PC-9 (cell line): ENCODE measurements at regions not wholly inside any gene's neighbourhood (a gene's known extent, or its start where the extent isn't known, plus 50 kb on each side); places are given as distances from the start of the nearest gene placed in this dataset.
"Not testable (repeated sequence)": the region's sequence is repeated elsewhere in the genome, so short reads cannot be mapped to it uniquely, and the experiment has no call there.

Experiments
- BruUV-seq: library from RNA; stranded (reverse); fragments of 400-500 nt; replicated peaks from 2 replicates; lab custom pipeline; 2021; lab: Mats Ljungman, UMichigan
- CTCF ChIA-PET: fragments of 300-600 bp; sonication (Branson Sonifier 250); formaldehyde crosslinking; loops from one replicate; lab custom pipeline; 2022; ENCODE audit warnings: antibody characterized with exemption; lab: Charles Lee
- POLR2A ChIA-PET: fragments of 300-600 bp; sonication (Branson Sonifier 250); formaldehyde crosslinking; loops from one replicate; lab custom pipeline; 2022; ENCODE audit warnings: antibody characterized with exemption; ENCODE audit not compliant: unreplicated experiment; lab: Charles Lee
- DNase-seq, 2 experiments: peaks; one replicate each; pipeline versions ENCODE4 v3.0.0 to v3.0.0-alpha.2; 2015 to 2022; ENCODE audit warnings: mixed read lengths in 1 of 2
- H2AFZ ChIP-seq: fragments of 200-600 bp; sonication (generic); 2 replicates; pipeline ENCODE4 v1.8.1; 2017; ENCODE audit warnings: antibody characterized with exemption
- H3F3A ChIP-seq: fragments of 200-600 bp; sonication (generic); 2 replicates; pipeline ENCODE4 v1.8.1; 2017; ENCODE audit warnings: antibody characterized with exemption, mild to moderate bottlenecking, low read depth; ENCODE audit not compliant: insufficient read depth
- H3K27ac ChIP-seq: fragments of 200-600 bp; sonication (generic); 2 replicates; pipeline ENCODE4 v1.6.1; 2016; ENCODE audit warnings: mixed run types
- H3K27me3 ChIP-seq: fragments of 200-600 bp; sonication (generic); 2 replicates; pipeline ENCODE4 v1.6.1; 2016; ENCODE audit warnings: low read depth, mixed run types; ENCODE audit not compliant: insufficient read depth
- H3K36me3 ChIP-seq: fragments of 200-600 bp; sonication (generic); 2 replicates; pipeline ENCODE4 v1.6.1; 2016; ENCODE audit warnings: low read depth, mixed run types
- H3K4me1 ChIP-seq: fragments of 200-600 bp; sonication (generic); replicated peaks from 2 replicates; pipeline ENCODE4 v1.6.1; 2016; ENCODE audit warnings: mixed run types; ENCODE audit not compliant: insufficient read depth
- H3K4me2 ChIP-seq: fragments of 200-600 bp; sonication (generic); 2 replicates; pipeline ENCODE4 v1.6.1; 2017; ENCODE audit warnings: mixed run types
- H3K4me3 ChIP-seq: fragments of 200-600 bp; sonication (generic); 2 replicates; pipeline ENCODE4 v1.6.1; 2016; ENCODE audit warnings: mixed run types
- H3K79me2 ChIP-seq: fragments of 200-600 bp; sonication (generic); 2 replicates; pipeline ENCODE4 v1.6.1; 2017; ENCODE audit warnings: low read depth, mixed run types
- H3K9me2 ChIP-seq: fragments of 200-600 bp; sonication (generic); 2 replicates; pipeline ENCODE4 v1.8.1; 2017; ENCODE audit warnings: mild to moderate bottlenecking; ENCODE audit not compliant: insufficient read depth
- H3K9me3 ChIP-seq: fragments of 200-600 bp; sonication (generic); 2 replicates; pipeline ENCODE4 v1.8.1; 2016; ENCODE audit warnings: low read depth; ENCODE audit not compliant: insufficient read depth
- H4K20me1 ChIP-seq: fragments of 200-600 bp; sonication (generic); 2 replicates; pipeline ENCODE4 v1.8.1; 2017; ENCODE audit not compliant: insufficient read depth
- CTCF ChIP-seq: fragments of 200-600 bp; sonication (generic); conservative IDR thresholded peaks from 2 replicates; pipeline ENCODE4 v1.6.1; 2017; ENCODE audit warnings: mixed run types, antibody characterized with exemption, mild to moderate bottlenecking, moderate library complexity
- EZH2 ChIP-seq: fragments of 200-600 bp; sonication (generic); IDR thresholded peaks from 2 replicates; pipeline ENCODE4 v1.8.0; 2017; ENCODE audit warnings: antibody characterized with exemption, low read depth
- intact Hi-C: fragments of 100-400 bp; cut with micrococcal nuclease; formaldehyde crosslinking; loops from one replicate; pipeline ENCODE4 v1.10.0; 2022; ENCODE audit not compliant: unreplicated experiment

GRCh38 chr5:128711216-128711615, 173.2 kb upstream of the FBN2 start:
- H3K9me3 ChIP-seq: no peaks in the 10 kb centered on the region
- H2AFZ ChIP-seq: no peak overlapping the region
- no peak for DNase-seq
- H3K79me2 ChIP-seq: no peaks in the 10 kb centered on the region
- H3K4me1 ChIP-seq: no peaks in the 10 kb centered on the region
- POLR2A ChIA-PET: no interaction called here
- no peaks in the 10 kb centered on the region for H4K20me1 ChIP-seq
- H3K27me3 ChIP-seq: no peaks in the 10 kb centered on the region
- no TSS peak for BruUV-seq
- TF ChIP-seq EZH2 (no peak), CTCF (no peak)
- no peaks in the 10 kb centered on the region for H3K9me2 ChIP-seq
- no peak overlapping the region for H3K4me2 ChIP-seq
- H3K27ac ChIP-seq: no peak overlapping the region
- H3K4me3 ChIP-seq: no peak overlapping the region
- H3F3A ChIP-seq: no peaks in the 10 kb centered on the region
- CTCF ChIA-PET: no interaction called here
- intact Hi-C loops: no loop called here
- H3K36me3 ChIP-seq: no peaks in the 10 kb centered on the region

GRCh38 chr5:128714551-128714950, 176.5 kb upstream of the FBN2 start:
- Histone ChIP-seq H2AFZ (no peak overlapping the region), H3K4me2 (no peak overlapping the region), H3K27me3 (no peaks in the 10 kb centered on the region), H3F3A (no peaks in the 10 kb centered on the region), H4K20me1 (no peaks in the 10 kb centered on the region), H3K9me2 (no peaks in the 10 kb centered on the region), H3K4me1 (no peaks in the 10 kb centered on the region), H3K4me3 (no peak overlapping the region), H3K9me3 (no peaks in the 10 kb centered on the region), H3K27ac (no peak overlapping the region), H3K36me3 (no peaks in the 10 kb centered on the region), H3K79me2 (no peaks in the 10 kb centered on the region)
- ChIA-PET CTCF (no interaction called here), POLR2A (no interaction called here)
- TF ChIP-seq EZH2 (no peak), CTCF (no peak)
- no peak for DNase-seq
- no TSS peak for BruUV-seq
- intact Hi-C loops: no loop called here

GRCh38 chr5:128722551-128722950, 184.5 kb upstream of the FBN2 start:
- ChIA-PET CTCF (no interaction called here), POLR2A (no interaction called here)
- Histone ChIP-seq H3K9me2 (no peaks in the 10 kb centered on the region; the same call in 1 of the 2 replicates), H3K4me1 (no peaks in the 10 kb centered on the region), H2AFZ (no peak overlapping the region), H4K20me1 (no peaks in the 10 kb centered on the region), H3K4me2 (no peak overlapping the region), H3K36me3 (no peaks in the 10 kb centered on the region), H3K27me3 (no peaks in the 10 kb centered on the region), H3K27ac (no peak overlapping the region), H3K9me3 (no peaks in the 10 kb centered on the region), H3K4me3 (no peak overlapping the region), H3K79me2 (no peaks in the 10 kb centered on the region), H3F3A (no peaks in the 10 kb centered on the region)
- TF ChIP-seq CTCF (no peak), EZH2 (no peak)
- intact Hi-C loops: no loop called here
- DNase-seq: no peak
- BruUV-seq: no TSS peak

- DNase-seq, H3K79me2 ChIP-seq, H3K27me3 ChIP-seq, H2AFZ ChIP-seq, H3K9me3 ChIP-seq, H3K4me1 ChIP-seq, CTCF ChIA-PET, H3K27ac ChIP-seq, H3F3A ChIP-seq, H3K9me2 ChIP-seq, H3K36me3 ChIP-seq, H3K4me2 ChIP-seq, H4K20me1 ChIP-seq, BruUV-seq, H3K4me3 ChIP-seq, intact Hi-C loops, POLR2A ChIA-PET: not testable (repeated sequence)
These were observed 192.0 kb upstream of the FBN2 start for GRCh38 chr5:128730021-128730420.

GRCh38 chr5:128735656-128736055, 197.6 kb upstream of the FBN2 start:
- intact Hi-C loops, H3K4me1 ChIP-seq, H3K79me2 ChIP-seq, H4K20me1 ChIP-seq, H2AFZ ChIP-seq, DNase-seq, H3K9me3 ChIP-seq, H3K27me3 ChIP-seq, H3K27ac ChIP-seq, H3K4me2 ChIP-seq, BruUV-seq, H3K4me3 ChIP-seq, H3K9me2 ChIP-seq, H3F3A ChIP-seq, H3K36me3 ChIP-seq: not testable (repeated sequence)
- ChIA-PET CTCF (interaction anchor here (0.7 kb wide), 1 partner anchor 280 kb away, joined by 4 read pairs; no protein-coding TSS in a partner anchor), POLR2A (interaction anchor here (0.6 kb wide), 1 partner anchor 42 kb away, joined by 3 read pairs; no protein-coding TSS in a partner anchor)
